HFFc6 (cell line): ENCODE measurements at regions not wholly inside any gene's neighbourhood (a gene's known extent, or its start where the extent isn't known, plus 50 kb on each side); places are given as distances from the start of the nearest gene placed in this dataset.
"Not testable (repeated sequence)": the region's sequence is repeated elsewhere in the genome, so short reads cannot be mapped to it uniquely, and the experiment has no call there.

Experiments
- DNase-seq: peaks from one replicate; pipeline ENCODE4 v3.0.0-alpha.2; 2018
- H3K27ac Mint-ChIP-seq: 2 replicates; pipeline ENCODE4 v1.8.0; 2020; ENCODE audit warnings: mild to moderate bottlenecking, mixed read lengths
- H3K27me3 Mint-ChIP-seq: 2 replicates; pipeline ENCODE4 v1.8.0; 2021; ENCODE audit warnings: mild to moderate bottlenecking, moderate library complexity, mixed read lengths; ENCODE audit not compliant: insufficient read depth
- H3K36me3 Mint-ChIP-seq: 2 replicates; pipeline ENCODE4 v1.8.0; 2021; ENCODE audit warnings: low read depth, mixed read lengths
- H3K4me1 Mint-ChIP-seq: 2 replicates; pipeline ENCODE4 v1.8.0; 2020; ENCODE audit warnings: low read depth, mixed read lengths
- H3K4me3 Mint-ChIP-seq: 2 replicates; pipeline ENCODE4 v1.8.0; 2020; ENCODE audit warnings: mild to moderate bottlenecking, moderate library complexity, mixed read lengths
- H3K9me3 Mint-ChIP-seq: 2 replicates; pipeline ENCODE4 v1.8.0; 2020; ENCODE audit warnings: mild to moderate bottlenecking, mixed read lengths
- TF ChIP-seq, protein P1 (sequence below): fragments of 200-600 bp; sonication (generic); IDR thresholded peaks from 2 replicates; pipeline ENCODE4 v1.5.0; 2021; ENCODE audit warnings: antibody characterized with exemption, mild to moderate bottlenecking

DNA sequence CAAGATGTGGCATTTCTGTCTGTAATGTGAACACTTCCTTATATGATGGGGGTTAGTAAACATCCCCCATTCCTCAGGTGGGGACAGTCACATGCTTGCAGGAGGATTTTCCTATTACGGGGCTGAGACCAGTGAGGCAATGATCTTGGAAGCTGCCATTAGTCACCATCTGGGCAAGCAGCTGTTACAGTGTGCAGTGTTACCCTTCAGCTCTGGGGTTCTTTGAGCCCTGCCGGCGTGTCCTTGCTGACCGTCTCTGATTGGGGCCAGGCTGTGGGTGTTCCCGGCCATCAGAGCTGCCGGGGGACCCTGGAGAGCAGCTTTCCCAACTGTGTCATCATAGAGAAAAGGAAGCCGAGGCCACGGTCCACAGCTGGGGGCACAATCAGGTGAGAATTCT is 126.8 kb upstream of the FAM20C start:
- DNase-seq = peak; percentile 20
- Mint-ChIP-seq H3K27ac (no peak overlapping the region), H3K27me3 (peaks cover 7% of the 10 kb centered on the region; the same call in 1 of the 2 replicates), H3K36me3 (no peaks in the 10 kb centered on the region), H3K9me3 (no peaks in the 10 kb centered on the region), H3K4me1 (peaks cover 11% of the 10 kb centered on the region; the same call in 1 of the 2 replicates), H3K4me3 (no peak overlapping the region)
- TF ChIP-seq, protein P1, sequence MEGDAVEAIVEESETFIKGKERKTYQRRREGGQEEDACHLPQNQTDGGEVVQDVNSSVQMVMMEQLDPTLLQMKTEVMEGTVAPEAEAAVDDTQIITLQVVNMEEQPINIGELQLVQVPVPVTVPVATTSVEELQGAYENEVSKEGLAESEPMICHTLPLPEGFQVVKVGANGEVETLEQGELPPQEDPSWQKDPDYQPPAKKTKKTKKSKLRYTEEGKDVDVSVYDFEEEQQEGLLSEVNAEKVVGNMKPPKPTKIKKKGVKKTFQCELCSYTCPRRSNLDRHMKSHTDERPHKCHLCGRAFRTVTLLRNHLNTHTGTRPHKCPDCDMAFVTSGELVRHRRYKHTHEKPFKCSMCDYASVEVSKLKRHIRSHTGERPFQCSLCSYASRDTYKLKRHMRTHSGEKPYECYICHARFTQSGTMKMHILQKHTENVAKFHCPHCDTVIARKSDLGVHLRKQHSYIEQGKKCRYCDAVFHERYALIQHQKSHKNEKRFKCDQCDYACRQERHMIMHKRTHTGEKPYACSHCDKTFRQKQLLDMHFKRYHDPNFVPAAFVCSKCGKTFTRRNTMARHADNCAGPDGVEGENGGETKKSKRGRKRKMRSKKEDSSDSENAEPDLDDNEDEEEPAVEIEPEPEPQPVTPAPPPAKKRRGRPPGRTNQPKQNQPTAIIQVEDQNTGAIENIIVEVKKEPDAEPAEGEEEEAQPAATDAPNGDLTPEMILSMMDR = no peak

DNA sequence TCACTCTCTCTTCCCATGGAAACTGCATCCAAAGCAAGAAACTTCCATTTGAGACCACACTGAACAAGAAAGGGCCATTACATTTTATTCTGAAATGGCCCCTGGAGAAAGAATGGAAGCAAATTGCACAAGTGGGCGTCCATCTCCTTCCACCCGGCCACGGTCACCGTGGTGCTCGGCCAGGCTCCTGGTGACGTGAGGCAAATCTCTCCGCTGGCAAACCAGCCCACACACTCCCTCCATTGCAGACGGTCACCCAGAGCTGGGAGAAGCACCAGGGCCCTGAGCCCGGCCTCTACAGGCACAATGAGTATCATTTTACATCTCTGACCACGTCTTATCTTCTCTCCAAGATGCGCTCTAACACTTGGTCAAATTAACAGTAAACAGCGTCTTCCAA is 126.1 kb upstream of the FAM20C start:
- Mint-ChIP-seq H3K4me1 (peaks cover 16% of the 10 kb centered on the region), H3K27ac (no peak overlapping the region), H3K9me3 (no peaks in the 10 kb centered on the region), H3K27me3 (peaks cover 4% of the 10 kb centered on the region; the same call in 1 of the 2 replicates), H3K4me3 (no peak overlapping the region), H3K36me3 (no peaks in the 10 kb centered on the region)
- no peak for DNase-seq
- TF ChIP-seq, protein P1 = no peak

DNA sequence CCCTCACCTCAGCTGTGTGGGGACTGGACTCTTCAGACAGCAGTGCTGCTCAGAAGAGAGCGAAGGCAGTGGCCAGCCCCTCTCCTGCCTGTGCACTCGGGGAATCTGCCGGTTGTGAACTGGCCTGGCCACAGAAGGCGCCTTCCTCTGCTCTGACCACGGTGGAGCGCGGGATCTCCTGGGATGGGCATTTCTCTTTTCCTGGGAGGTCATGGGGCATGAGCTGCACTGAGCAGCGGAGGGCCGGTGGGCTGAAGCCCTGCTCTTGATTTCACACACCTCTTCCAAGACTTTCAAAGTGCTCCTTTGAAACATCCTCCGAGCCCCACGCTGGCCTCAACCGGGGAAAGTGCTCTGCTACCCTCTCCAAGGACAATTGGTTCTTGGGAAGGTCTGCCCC is 125.6 kb upstream of the FAM20C start:
- Mint-ChIP-seq H3K4me3 (no peak overlapping the region), H3K9me3 (no peaks in the 10 kb centered on the region), H3K27me3 (peaks cover 4% of the 10 kb centered on the region; the same call in 1 of the 2 replicates), H3K27ac (no peak overlapping the region), H3K36me3 (no peaks in the 10 kb centered on the region), H3K4me1 (peaks cover 17% of the 10 kb centered on the region)
- no peak for DNase-seq
- TF ChIP-seq, protein P1 = no peak

DNA sequence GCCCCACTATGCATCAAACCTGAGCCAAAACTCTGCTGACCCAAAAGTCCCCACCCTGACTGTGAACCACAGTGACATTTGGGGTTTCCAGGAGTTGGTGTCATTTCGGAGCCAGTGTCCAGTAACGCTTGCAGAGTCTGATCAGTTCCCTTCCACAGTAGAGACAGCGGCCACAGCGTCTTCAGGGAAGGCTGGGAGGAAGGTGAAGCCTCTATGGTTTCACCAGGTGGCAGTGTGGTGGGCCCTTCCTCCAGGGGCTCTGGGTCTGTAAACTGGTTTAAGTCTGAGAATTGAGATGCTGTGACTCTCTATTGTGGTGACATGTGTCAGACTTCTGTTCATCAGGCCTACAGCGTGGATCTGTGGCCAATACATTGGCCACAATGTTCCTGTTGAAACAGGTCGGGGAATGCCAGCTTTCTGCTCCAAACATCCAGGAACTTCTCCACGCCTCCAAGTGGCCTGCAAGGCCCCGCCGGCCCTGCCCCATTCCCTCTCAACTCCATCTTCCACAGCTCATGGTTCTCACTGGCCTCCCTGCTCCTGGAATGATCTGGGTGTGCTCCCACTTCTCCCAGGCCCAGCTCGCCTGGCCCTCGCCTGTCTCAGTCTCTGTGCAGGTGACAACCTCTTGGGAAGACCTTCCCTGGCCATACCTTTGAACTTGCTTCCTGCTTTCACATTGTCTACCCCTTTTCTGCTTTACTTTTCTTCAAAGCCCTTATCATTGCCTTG is 124.5 kb upstream of the FAM20C start:
- TF ChIP-seq, protein P1 = peak; percentile 36; the same call in 1 of the 2 replicates
- no peak for DNase-seq
- H3K9me3 Mint-ChIP-seq = no peaks in the 10 kb centered on the region
- no peak overlapping the region for H3K4me3 Mint-ChIP-seq
- H3K27me3 Mint-ChIP-seq = no peaks in the 10 kb centered on the region; the same call in 1 of the 2 replicates
- no peaks in the 10 kb centered on the region for H3K36me3 Mint-ChIP-seq
- peaks cover 17% of the 10 kb centered on the region for H3K4me1 Mint-ChIP-seq
- no peak overlapping the region for H3K27ac Mint-ChIP-seq

DNA sequence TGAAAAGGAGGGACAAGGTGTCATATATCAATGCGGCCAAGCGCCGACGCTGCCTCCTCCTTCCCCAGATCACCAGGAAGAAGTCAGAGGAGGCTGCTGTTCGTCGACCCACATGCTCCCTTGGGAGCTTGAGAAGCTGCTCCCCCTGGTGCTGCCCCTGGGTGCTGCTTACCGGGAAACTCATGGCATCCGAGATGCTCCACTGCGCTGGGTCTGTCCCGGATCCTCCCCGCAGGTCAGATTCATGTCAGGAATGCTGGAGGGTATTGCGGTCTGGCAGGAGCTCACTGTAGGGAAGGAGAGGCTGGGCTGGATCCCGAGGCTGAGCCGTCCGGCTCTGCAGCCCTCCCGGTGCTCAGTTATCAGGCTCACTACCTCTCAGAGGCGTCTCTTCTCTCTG is 123.7 kb upstream of the FAM20C start:
- H3K9me3 Mint-ChIP-seq = no peaks in the 10 kb centered on the region
- DNase-seq = no peak
- no peaks in the 10 kb centered on the region; the same call in 1 of the 2 replicates for H3K27me3 Mint-ChIP-seq
- no peaks in the 10 kb centered on the region for H3K36me3 Mint-ChIP-seq
- H3K4me3 Mint-ChIP-seq = no peak overlapping the region
- TF ChIP-seq, protein P1 = peak; percentile 21; the same call in 1 of the 2 replicates
- no peak overlapping the region for H3K27ac Mint-ChIP-seq
- peaks cover 17% of the 10 kb centered on the region for H3K4me1 Mint-ChIP-seq

DNA sequence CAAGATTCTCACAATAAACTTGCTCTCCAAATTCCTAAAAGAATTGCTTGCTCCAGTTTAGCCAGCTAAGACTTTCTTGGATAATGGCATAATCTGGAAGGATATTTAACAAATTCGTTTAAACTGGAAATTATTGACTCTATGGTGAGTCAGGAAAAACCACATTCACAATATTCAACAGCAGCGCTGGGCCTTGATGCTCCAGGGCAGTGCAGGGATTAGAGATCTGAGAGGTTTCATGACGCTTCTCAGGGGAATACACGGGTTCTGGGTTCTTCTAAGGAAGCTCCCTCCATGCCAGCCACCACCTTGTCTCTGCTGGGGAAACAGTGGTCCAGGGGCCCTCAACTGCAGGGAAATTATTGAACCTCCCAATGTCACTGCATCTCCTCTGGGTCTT is 123.3 kb upstream of the FAM20C start:
- not testable (repeated sequence) for H3K9me3 Mint-ChIP-seq, DNase-seq, H3K36me3 Mint-ChIP-seq, H3K27me3 Mint-ChIP-seq, H3K4me3 Mint-ChIP-seq, H3K27ac Mint-ChIP-seq
- peaks cover 17% of the 10 kb centered on the region for H3K4me1 Mint-ChIP-seq

DNA sequence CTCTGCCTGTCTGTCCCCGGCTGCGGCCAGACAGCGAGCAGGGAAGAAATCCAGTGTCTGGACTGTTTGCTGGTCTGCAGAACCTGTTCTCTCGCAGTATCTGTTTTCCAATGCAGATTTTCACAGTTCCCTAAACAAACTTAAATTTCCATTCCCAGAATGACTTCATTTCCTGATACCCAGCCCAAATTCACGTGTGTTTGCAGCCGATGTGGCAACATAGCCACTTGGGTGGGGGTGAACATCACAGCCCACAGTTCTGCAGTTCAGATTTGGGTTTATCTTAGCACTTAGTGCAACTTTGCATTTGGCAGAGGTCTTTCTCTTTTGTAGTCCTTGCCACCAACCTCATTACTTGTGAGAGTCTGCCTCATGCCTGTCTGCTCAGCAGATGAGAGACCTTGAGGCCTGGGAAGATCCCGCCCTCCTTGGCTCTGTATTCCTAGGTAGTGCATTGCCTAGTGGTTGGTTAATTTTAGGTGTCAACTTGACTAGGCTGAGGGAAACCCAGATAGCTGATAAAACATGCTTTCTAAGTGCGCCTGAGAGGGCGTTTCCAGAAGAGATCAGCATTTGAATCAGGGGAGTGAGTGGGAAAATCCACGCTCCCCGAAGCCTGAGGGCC is 122.8 kb upstream of the FAM20C start:
- peaks cover 17% of the 10 kb centered on the region for H3K4me1 Mint-ChIP-seq
- H3K36me3 Mint-ChIP-seq, DNase-seq, H3K27ac Mint-ChIP-seq, H3K4me3 Mint-ChIP-seq, H3K27me3 Mint-ChIP-seq, H3K9me3 Mint-ChIP-seq: not testable (repeated sequence)

DNA sequence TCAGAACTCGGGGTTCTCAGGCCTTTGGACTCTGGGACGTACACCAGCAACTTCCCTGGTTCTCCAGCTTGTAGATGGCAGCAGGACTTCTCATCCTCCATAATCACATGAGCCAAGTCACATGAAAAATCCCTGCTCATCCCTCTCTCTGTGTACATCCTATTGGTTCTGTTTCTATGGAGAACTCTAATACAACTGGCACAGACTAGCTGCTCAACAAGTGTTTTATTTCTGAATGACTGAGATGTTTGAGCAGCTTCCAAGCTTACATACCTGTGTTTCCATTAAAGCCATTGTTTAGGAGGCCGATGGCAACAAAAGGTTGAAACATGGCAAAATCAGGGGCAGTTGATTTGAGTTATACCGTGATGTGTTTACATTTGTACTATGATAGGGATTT is 122.2 kb upstream of the FAM20C start:
- not testable (repeated sequence) for H3K9me3 Mint-ChIP-seq, H3K36me3 Mint-ChIP-seq, H3K27me3 Mint-ChIP-seq, DNase-seq, H3K4me3 Mint-ChIP-seq, H3K27ac Mint-ChIP-seq
- peaks cover 14% of the 10 kb centered on the region for H3K4me1 Mint-ChIP-seq

DNA sequence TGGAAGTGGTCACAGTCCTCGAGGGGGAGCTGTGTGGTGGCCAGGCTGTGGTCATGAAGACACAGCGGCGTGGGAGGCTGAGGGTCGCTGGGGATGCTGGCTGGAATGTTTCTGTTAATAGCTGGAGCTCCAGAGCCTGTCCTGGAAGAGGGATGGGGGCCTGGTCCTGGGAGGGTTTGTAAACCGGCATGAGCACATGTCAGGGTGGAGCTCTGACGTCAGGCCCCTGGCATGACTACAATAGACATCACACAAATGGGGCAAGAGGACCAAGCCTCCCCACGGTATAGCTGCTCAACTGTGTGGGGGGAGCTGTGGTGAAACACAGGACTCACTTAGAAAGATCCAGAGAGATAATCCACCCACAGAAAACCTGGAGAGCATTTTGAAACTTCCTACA is 121.4 kb upstream of the FAM20C start:
- H3K27me3 Mint-ChIP-seq, H3K4me1 Mint-ChIP-seq, H3K4me3 Mint-ChIP-seq, DNase-seq, H3K36me3 Mint-ChIP-seq, H3K27ac Mint-ChIP-seq, H3K9me3 Mint-ChIP-seq: not testable (repeated sequence)
